CD4-positive, alpha-beta T cell (primary cell): ENCODE measurements at regions not wholly inside any gene's neighbourhood (a gene's known extent, or its start where the extent isn't known, plus 50 kb on each side); places are given as distances from the start of the nearest gene placed in this dataset.

Experiments
- ATAC-seq: fragments of 200-7000 bp; cut with Tn5 transposase; one replicate; pipeline ENCODE4 v1.10.0; 2022; ENCODE audit warnings: mild to moderate bottlenecking; ENCODE audit not compliant: poor library complexity
- CTCF ChIA-PET: fragments of 350-600 bp; sonication (Branson Sonifier 250); formaldehyde crosslinking; loops from one replicate; lab custom pipeline; 2021; ENCODE audit warnings: antibody characterized with exemption, inconsistent platforms; lab: Charles Lee
- POLR2A ChIA-PET: fragments of 350-600 bp; sonication (Branson Sonifier 250); formaldehyde crosslinking; loops from one replicate; lab custom pipeline; 2021; ENCODE audit warnings: antibody characterized with exemption, inconsistent platforms; lab: Charles Lee
- DNase-seq, 14 experiments: peaks; one replicate each; pipeline ENCODE4 v3.0.0-alpha.2; 2013 to 2020; ENCODE audit warnings: mixed read lengths in 2 of 14
- H3K27ac ChIP-seq, 2 donors: one replicate each; pipeline versions ENCODE4 v1.5.1 to v1.7.0; 2013; ENCODE audit warnings: low read length in 2 of 2, low read depth in 1 of 2, mild to moderate bottlenecking in 1 of 2
- H3K27me3 ChIP-seq, 2 experiments: 1 replicate in 1 of 2; 2 replicates in 1 of 2; pipeline versions ENCODE4 v1.6.1 to v1.7.0; 2013; ENCODE audit warnings: low read length in 2 of 2, control low read depth in 1 of 2, mild to moderate bottlenecking in 1 of 2, moderate library complexity in 1 of 2; ENCODE audit not compliant: insufficient read depth in 2 of 2, control insufficient read depth in 1 of 2
- H3K36me3 ChIP-seq: one replicate; pipeline ENCODE4 v1.6.1; 2013; ENCODE audit warnings: low read length, control low read depth; ENCODE audit not compliant: insufficient read depth
- H3K4me1 ChIP-seq: one replicate; pipeline ENCODE4 v1.6.1; 2013; ENCODE audit warnings: low read length, control low read depth; ENCODE audit not compliant: insufficient read depth
- H3K4me3 ChIP-seq: one replicate; pipeline ENCODE4 v1.5.1; 2013; ENCODE audit warnings: mild to moderate bottlenecking, low read length, moderate library complexity
- H3K9me3 ChIP-seq, 2 experiments: 1 replicate in 1 of 2; 2 replicates in 1 of 2; pipeline versions ENCODE4 v1.6.1 to v1.7.0; 2013; ENCODE audit warnings: low read length in 2 of 2, mild to moderate bottlenecking in 2 of 2, control low read depth in 1 of 2, moderate library complexity in 1 of 2; ENCODE audit not compliant: control insufficient read depth in 1 of 2, insufficient read depth in 1 of 2
- H3K27ac Mint-ChIP-seq: one replicate; pipeline ENCODE4 v1.8.0; 2020; ENCODE audit warnings: mixed read lengths
- H3K27me3 Mint-ChIP-seq: one replicate; pipeline ENCODE4 v1.8.0; 2021; ENCODE audit warnings: mixed read lengths
- H3K36me3 Mint-ChIP-seq: one replicate; pipeline ENCODE4 v1.8.0; 2021; ENCODE audit warnings: low read depth, mixed read lengths
- H3K4me1 Mint-ChIP-seq: one replicate; pipeline ENCODE4 v1.8.0; 2021; ENCODE audit warnings: low read depth, mixed read lengths
- H3K4me3 Mint-ChIP-seq: one replicate; pipeline ENCODE4 v1.8.0; 2020; ENCODE audit warnings: mild to moderate bottlenecking, mixed read lengths
- H3K9me3 Mint-ChIP-seq: one replicate; pipeline ENCODE4 v1.8.0; 2020; ENCODE audit warnings: mixed read lengths
- CTCF ChIP-seq: fragments of 200-600 bp; IDR thresholded peaks from one replicate; pipeline ENCODE4 v1.8.0; 2022; ENCODE audit warnings: antibody characterized with exemption, mild to moderate bottlenecking
- intact Hi-C, 2 experiments: fragments of 100-400 bp; cut with DNase I in 1 of 2; cut with micrococcal nuclease in 1 of 2; formaldehyde crosslinking; loops; one replicate each; pipeline versions ENCODE4 v1.15.1 to v1.9.0; 2023 to 2025; cut with DNase I, micrococcal nuclease

GRCh38 chr6:111979633-111980032, 74.3 kb upstream of the CCN6 start:
- H3K9me3 Mint-ChIP-seq = no peaks in the 10 kb centered on the region
- peak overlapping the region; percentile 74 for H3K27ac Mint-ChIP-seq
- DNase-seq (peak in 3 of 14 experiments; percentile 12 to 48 (median 45)), ATAC-seq (peak; percentile 89)
- Histone ChIP-seq H3K27ac (no peak overlapping the region), H3K4me1 (peaks cover 58% of the 10 kb centered on the region), H3K36me3 (no peaks in the 10 kb centered on the region), H3K4me3 (no peak overlapping the region), H3K27me3 (no peaks in the 10 kb centered on the region), H3K9me3 (no peaks in the 10 kb centered on the region)
- ChIA-PET CTCF (no interaction called here), POLR2A (interaction anchor here (2.2 kb wide), 1 partner anchor 13 kb away, joined by 7 read pairs; no protein-coding TSS in a partner anchor)
- no peaks in the 10 kb centered on the region for H3K27me3 Mint-ChIP-seq
- intact Hi-C loops = no loop called here
- no peak for TF ChIP-seq CTCF
- peak overlapping the region; percentile 17 for H3K4me3 Mint-ChIP-seq
- no peaks in the 10 kb centered on the region for H3K36me3 Mint-ChIP-seq
- peaks cover 94% of the 10 kb centered on the region for H3K4me1 Mint-ChIP-seq

GRCh38 chr6:111980143-111980542, 73.8 kb upstream of the CCN6 start:
- no peaks in the 10 kb centered on the region for H3K27me3 ChIP-seq
- CTCF ChIA-PET = no interaction called here
- H3K4me1 ChIP-seq = peaks cover 56% of the 10 kb centered on the region
- H3K4me3 Mint-ChIP-seq = peak overlapping the region; percentile 17
- no peak for DNase-seq
- POLR2A ChIA-PET = no interaction called here
- no peaks in the 10 kb centered on the region for H3K36me3 Mint-ChIP-seq
- no peak overlapping the region for H3K4me3 ChIP-seq
- no peak overlapping the region for H3K27ac ChIP-seq
- H3K9me3 ChIP-seq = no peaks in the 10 kb centered on the region
- TF ChIP-seq CTCF = no peak
- H3K36me3 ChIP-seq = no peaks in the 10 kb centered on the region
- no peak for ATAC-seq
- no peaks in the 10 kb centered on the region for H3K27me3 Mint-ChIP-seq
- peaks cover 96% of the 10 kb centered on the region for H3K4me1 Mint-ChIP-seq
- no peaks in the 10 kb centered on the region for H3K9me3 Mint-ChIP-seq
- intact Hi-C loops = no loop called here
- peak overlapping the region; percentile 74 for H3K27ac Mint-ChIP-seq

GRCh38 chr6:111980971-111981840, 72.7 kb upstream of the CCN6 start:
- peaks cover 96% of the 10 kb centered on the region for H3K4me1 Mint-ChIP-seq
- CTCF ChIA-PET = interaction anchor here (1.2 kb wide), 1 partner anchor 108 kb away, joined by 3 read pairs; the partner anchor contains the start of gene FYN
- H3K27me3 ChIP-seq = no peaks in the 10 kb centered on the region

More at GRCh38 chr6:111980971-111981840, 72.7 kb upstream of the CCN6 start:
- H3K4me3 Mint-ChIP-seq = peak overlapping the region; percentile 55
- no peaks in the 10 kb centered on the region for H3K9me3 Mint-ChIP-seq
- H3K36me3 Mint-ChIP-seq = no peaks in the 10 kb centered on the region
- ATAC-seq = no peak
- no peak for TF ChIP-seq CTCF
- no peaks in the 10 kb centered on the region for H3K9me3 ChIP-seq
- H3K27me3 Mint-ChIP-seq = no peaks in the 10 kb centered on the region
- no peak overlapping the region for H3K27ac ChIP-seq
- intact Hi-C loops = no loop called here
- H3K27ac Mint-ChIP-seq = peak overlapping the region; percentile 74
- H3K4me3 ChIP-seq = no peak overlapping the region
- no peak for DNase-seq
- POLR2A ChIA-PET = interaction anchor here (0.9 to 4.8 kb wide), 2 partner anchors 8 to 9 kb away, joined by 4 to 62 read pairs; no protein-coding TSS in a partner anchor
- H3K36me3 ChIP-seq = no peaks in the 10 kb centered on the region
- peaks cover 59% of the 10 kb centered on the region for H3K4me1 ChIP-seq
